ENCODE measurements at regions not wholly inside any gene's neighbourhood (a gene's known extent, or its start where the extent isn't known, plus 50 kb on each side); places are given as distances from the start of the nearest gene placed in this dataset.

DNA sequence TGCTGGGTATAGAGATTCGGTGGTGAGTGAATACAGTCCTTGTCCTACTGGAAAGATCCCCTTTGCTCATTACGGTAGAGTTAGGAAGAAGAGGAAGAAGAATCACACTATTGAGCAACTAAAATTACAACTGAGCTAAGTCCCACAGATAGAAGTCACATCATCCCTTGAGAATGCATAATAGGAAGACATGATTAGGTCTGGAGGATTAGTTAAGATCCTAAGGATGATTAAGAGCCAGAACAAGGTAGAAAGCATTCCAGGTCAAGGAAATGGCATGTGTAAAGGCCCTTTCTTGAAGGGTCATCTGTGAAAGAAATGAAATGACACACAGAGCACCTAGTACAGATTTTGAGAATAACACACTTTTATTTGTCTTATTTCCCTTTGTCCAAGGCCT lies 503.5 kb downstream of the HAPSTR1 start:
- Mint-ChIP-seq H3K4me1 (ENCODE audit: low read depth in 2 of 2) (no peaks in the 10 kb centered on the region), H3K9me3 (peaks cover 0 to 16% of the 10 kb centered on the region in 2 donors), H3K36me3 (ENCODE audit: insufficient read depth) (no peaks in the 10 kb centered on the region), H3K27me3 (no peaks in the 10 kb centered on the region), H3K4me3 (no peak overlapping the region), H3K27ac (no peak overlapping the region)
- ATAC-seq (replicated peaks) (no peak), DNase-seq (no peak)

DNA sequence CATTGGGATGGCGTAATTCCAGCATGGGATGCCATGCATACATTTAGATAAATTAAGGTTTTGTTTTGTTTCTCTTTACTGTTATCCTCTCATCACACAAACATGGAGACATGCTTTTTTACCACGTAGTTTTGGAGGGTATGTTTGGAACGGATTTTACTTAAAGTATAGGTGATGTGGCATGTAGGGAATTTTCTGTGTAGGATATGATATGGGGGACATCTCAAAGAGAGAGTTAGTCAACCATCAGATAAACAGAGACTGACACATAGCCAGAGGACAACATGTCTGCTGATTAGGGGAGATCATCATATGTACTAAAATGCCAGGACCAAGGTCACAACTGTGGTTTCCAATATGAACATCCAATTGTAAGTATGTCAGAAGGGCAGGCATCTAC lies 503.9 kb downstream of the HAPSTR1 start:
- no peaks in the 10 kb centered on the region for H3K27me3 Mint-ChIP-seq
- no peaks in the 10 kb centered on the region for H3K4me1 Mint-ChIP-seq (ENCODE audit: low read depth in 2 of 2)
- peaks cover 0 to 13% of the 10 kb centered on the region in 2 donors for H3K9me3 Mint-ChIP-seq
- ATAC-seq (replicated peaks) (no peak), DNase-seq (no peak)
- H3K36me3 Mint-ChIP-seq (ENCODE audit: insufficient read depth) = no peaks in the 10 kb centered on the region
- no peak overlapping the region for H3K4me3 Mint-ChIP-seq
- no peak overlapping the region for H3K27ac Mint-ChIP-seq

DNA sequence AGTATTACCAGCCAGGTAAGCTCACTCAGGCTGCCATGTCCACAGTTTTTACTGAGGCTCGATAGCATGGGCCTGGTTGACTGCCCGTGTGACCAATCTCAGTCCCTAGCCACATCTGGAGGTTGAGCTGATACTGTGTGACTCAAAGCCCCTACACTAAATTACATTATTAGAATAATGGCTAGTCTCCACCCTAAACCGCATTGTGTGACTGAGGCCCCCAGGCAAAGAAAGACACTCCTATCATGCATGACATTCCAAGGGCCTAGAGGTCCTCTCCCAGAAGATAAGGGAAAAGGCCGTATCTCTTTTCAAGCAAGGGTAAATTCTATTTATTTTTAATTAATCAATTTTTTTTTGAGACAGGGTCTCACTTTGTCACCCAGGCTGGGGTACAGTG lies 505.3 kb downstream of the HAPSTR1 start:
- H3K9me3 Mint-ChIP-seq = peaks cover 0 to 8% of the 10 kb centered on the region in 2 donors
- no peak overlapping the region for H3K27ac Mint-ChIP-seq
- DNase-seq (no peak), ATAC-seq (replicated peaks) (no peak)
- H3K4me1 Mint-ChIP-seq (ENCODE audit: low read depth in 2 of 2) = no peaks in the 10 kb centered on the region
- no peaks in the 10 kb centered on the region for H3K36me3 Mint-ChIP-seq (ENCODE audit: insufficient read depth)
- H3K27me3 Mint-ChIP-seq = no peaks in the 10 kb centered on the region
- H3K4me3 Mint-ChIP-seq = no peak overlapping the region

DNA sequence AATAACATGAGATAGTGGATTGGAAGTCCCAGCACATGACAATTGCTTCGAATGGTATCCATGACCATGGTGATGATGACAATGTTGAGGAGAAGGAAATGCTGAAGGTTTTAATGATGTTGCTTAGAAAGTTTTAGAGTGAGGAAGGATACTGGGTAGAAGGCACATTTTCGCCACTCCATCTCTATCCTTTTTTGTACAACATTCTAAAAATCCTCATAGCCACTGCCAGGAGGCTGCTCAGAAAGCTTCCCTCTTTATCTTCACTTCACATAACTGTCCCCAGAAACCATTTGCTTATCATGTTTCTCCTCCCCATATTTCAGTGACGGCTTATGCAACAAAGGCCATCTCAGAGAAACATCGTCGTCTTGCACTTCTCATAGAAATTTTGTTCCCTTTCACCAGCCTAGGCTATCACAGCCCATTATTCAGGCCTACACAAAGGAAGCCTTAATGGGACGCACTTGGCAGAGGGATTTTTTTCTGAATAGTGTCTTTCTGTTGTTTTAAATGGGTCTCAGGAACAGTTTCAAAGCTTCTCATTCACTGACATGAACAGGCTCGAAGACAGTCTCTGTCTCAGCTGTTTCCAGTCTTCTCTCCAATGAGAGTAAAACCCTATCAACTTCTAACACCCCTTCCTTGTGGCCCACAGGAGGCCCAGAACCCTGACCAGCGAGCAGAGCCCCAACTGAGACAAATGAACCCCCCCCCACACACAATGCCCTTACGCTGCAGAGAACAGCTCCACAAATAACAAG lies 506.7 kb downstream of the HAPSTR1 start:
- no peak for ATAC-seq (replicated peaks)
- no peaks in the 10 kb centered on the region for H3K36me3 Mint-ChIP-seq (ENCODE audit: insufficient read depth)
- no peaks in the 10 kb centered on the region for H3K27me3 Mint-ChIP-seq
- no peaks in the 10 kb centered on the region for H3K4me1 Mint-ChIP-seq (ENCODE audit: low read depth in 2 of 2)
- no peak overlapping the region for H3K27ac Mint-ChIP-seq
- peaks cover 0 to 8% of the 10 kb centered on the region in 2 donors for H3K9me3 Mint-ChIP-seq
- no peak for DNase-seq
- H3K4me3 Mint-ChIP-seq = no peak overlapping the region

DNA sequence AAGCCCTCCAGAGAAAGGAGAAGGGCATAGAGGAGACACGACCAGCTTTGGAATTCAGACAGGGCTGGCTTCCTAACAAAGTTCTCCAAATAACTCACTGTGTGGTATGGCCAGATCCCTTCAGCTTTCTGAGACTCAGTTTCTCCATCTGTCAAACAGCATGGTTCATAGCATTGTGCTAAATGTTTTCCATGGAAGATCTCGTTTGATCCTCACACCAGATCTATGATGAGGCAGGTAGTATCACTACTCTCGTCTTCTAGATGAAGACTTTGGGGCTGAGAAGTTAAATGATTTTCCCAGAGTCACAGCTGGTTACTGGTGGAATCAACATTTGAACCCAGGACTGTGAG lies 507.3 kb downstream of the HAPSTR1 start:
- no peaks in the 10 kb centered on the region for H3K36me3 Mint-ChIP-seq (ENCODE audit: insufficient read depth)
- no peak overlapping the region for H3K4me3 Mint-ChIP-seq
- H3K27ac Mint-ChIP-seq = no peak overlapping the region
- DNase-seq = no peak
- no peaks in the 10 kb centered on the region for H3K4me1 Mint-ChIP-seq (ENCODE audit: low read depth in 2 of 2)
- no peak for ATAC-seq (replicated peaks)
- no peaks in the 10 kb centered on the region for H3K27me3 Mint-ChIP-seq
- H3K9me3 Mint-ChIP-seq = peaks cover 0 to 8% of the 10 kb centered on the region in 2 donors

DNA sequence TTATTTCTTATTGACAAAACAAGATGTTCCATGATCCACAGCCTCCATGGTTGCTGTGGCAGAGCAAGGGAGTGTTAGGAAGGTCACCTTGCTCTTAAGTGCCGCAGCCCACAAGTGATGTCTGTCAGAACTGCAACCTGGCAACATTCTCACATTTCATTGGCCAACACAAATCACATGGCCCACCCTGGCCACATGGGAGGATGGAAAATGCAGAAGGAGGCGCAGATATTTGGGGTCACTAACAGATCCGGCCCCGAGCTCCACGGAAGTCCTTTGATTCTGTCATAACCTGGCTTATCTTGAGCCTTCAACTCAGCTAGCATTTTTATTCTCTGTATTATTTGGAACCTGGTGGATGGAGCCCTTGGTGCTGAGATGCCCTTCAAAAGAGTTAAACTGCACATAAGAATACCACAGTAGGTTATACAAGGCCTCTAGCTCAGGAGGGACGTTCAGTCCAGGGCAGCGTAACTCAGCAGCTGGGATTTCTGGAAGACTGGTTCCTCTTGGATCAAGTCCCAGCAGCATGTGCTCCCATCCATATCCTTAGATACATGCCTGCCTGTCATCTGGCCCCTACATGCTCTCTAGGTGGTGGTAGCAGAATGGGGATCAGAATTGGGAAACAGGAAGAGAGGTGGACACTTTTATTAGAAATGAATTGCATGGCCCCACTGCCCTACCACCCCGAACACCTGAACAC lies 508.1 kb downstream of the HAPSTR1 start:
- DNase-seq = no peak
- H3K27me3 Mint-ChIP-seq = no peaks in the 10 kb centered on the region
- no peak overlapping the region for H3K27ac Mint-ChIP-seq

DNA sequence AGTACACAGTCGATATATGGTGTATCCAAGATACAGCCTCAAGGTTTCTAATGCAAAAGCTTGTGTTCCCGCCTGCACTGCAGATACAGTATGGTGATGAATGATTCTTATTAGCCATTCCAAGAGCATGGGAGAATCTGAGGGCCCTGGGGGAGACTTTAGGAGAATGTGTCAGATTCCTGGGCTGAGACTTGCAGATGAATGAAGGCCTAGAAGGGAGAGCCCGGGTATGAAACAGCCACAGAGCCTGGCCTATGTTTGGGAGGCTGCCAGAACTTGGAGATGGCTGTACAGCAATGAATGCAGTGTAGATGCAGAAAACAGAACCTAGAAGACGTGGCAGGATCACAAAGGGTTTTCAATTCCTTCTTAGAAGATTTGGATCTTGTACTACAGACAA lies 510.7 kb downstream of the HAPSTR1 start:
- no peak for ATAC-seq (replicated peaks)
- DNase-seq = no peak
- Mint-ChIP-seq H3K4me3 (no peak overlapping the region), H3K36me3 (ENCODE audit: insufficient read depth) (no peaks in the 10 kb centered on the region), H3K9me3 (peaks cover 0 to 2% of the 10 kb centered on the region in 2 donors), H3K4me1 (ENCODE audit: low read depth in 2 of 2) (no peaks in the 10 kb centered on the region), H3K27me3 (no peaks in the 10 kb centered on the region), H3K27ac (no peak overlapping the region)

More for the DNA sequence above, 508.1 kb downstream of the HAPSTR1 start:
- Mint-ChIP-seq H3K4me3 (no peak overlapping the region), H3K36me3 (ENCODE audit: insufficient read depth) (no peaks in the 10 kb centered on the region), H3K9me3 (peaks cover 2 to 7% of the 10 kb centered on the region in 2 donors), H3K4me1 (ENCODE audit: low read depth in 2 of 2) (no peaks in the 10 kb centered on the region)
- no peak for ATAC-seq (replicated peaks)

DNA sequence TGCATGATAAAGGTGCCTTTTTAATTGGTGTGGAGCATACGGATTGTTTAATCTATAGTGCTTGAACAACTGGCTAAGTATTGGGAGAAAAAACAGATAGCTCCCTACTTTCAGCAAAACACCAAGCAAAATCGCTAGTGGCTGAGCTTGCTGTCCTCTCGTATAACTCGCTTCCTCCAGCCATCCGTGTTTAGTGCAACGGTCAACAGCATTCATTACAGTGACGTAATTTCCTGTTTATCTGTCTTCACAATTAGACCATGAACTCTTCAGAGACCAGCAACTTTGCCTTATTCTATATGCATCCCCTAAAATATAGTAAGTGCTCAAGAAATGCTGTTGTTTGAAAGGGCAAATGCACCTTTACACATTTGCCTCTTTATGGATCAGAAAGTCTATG lies 511.9 kb downstream of the HAPSTR1 start:
- H3K27me3 Mint-ChIP-seq = no peaks in the 10 kb centered on the region
- no peak overlapping the region for H3K27ac Mint-ChIP-seq
- ATAC-seq (replicated peaks) (no peak), DNase-seq (no peak)
- H3K9me3 Mint-ChIP-seq = peaks cover 0 to 2% of the 10 kb centered on the region in 2 donors
- no peaks in the 10 kb centered on the region for H3K36me3 Mint-ChIP-seq (ENCODE audit: insufficient read depth)
- H3K4me3 Mint-ChIP-seq = no peak overlapping the region
- no peaks in the 10 kb centered on the region for H3K4me1 Mint-ChIP-seq (ENCODE audit: low read depth in 2 of 2)

DNA sequence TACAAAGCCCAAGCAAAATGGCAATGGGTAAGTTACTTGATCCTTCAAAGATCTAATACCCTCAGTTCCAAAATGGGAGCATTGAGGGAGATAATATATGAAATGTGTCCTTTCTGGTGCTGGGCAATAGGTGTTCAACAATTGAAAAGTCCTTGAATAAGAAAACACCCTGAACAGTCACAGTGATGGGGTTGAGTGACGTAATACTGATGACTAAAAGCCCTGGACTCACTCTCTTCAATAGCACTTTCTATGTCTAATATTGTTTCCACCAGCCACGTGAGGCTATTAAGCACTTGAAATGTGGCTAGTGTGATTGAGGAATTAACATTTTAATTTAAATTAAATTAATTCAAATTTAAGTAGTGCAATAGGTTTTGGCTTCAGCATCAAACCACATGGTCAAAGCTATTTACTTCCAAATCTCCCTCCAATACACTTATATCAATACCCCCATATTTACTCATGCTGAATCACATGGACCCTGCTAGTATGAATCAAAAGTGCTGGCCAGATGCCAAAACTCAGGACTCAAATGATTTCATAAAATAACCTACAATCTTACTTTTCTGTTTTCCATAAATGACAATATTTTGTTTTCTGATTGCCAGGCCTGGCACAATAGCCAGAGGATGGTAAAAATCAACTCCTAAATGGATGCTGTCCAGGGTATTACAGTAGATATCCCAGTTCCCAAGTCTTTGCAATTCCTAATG lies 516.2 kb downstream of the HAPSTR1 start:
- Mint-ChIP-seq H3K9me3 (peaks cover 0 to 2% of the 10 kb centered on the region in 2 donors), H3K4me3 (no peak overlapping the region), H3K4me1 (ENCODE audit: low read depth in 2 of 2) (peaks cover 0 to 2% of the 10 kb centered on the region in 2 donors), H3K27me3 (no peaks in the 10 kb centered on the region), H3K27ac (no peak overlapping the region), H3K36me3 (ENCODE audit: insufficient read depth) (no peaks in the 10 kb centered on the region)
- ATAC-seq (replicated peaks) (no peak), DNase-seq (no peak)

DNA sequence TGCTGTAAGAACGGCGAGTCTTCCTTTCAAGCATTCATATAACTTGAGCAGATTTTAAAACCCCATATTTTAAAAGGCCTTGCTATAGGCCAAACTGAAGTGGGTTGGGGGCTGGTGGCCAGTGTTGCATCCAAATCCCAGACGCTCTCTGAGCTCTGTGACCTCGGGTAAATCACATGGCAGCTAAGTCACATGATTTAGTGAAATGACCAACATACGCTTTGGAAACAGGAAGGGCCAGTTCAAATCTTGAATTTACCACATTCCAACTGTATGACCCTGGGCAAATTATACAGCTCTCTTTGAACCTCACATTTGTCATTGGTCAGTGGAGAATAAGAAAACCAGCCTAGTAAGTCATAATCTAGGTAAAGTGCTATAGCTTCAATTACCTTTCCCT lies 519.3 kb downstream of the HAPSTR1 start:
- H3K27ac Mint-ChIP-seq = no peak overlapping the region
- no peaks in the 10 kb centered on the region for H3K27me3 Mint-ChIP-seq
- peaks cover 0 to 2% of the 10 kb centered on the region in 2 donors for H3K4me1 Mint-ChIP-seq (ENCODE audit: low read depth in 2 of 2)
- DNase-seq (no peak), ATAC-seq (replicated peaks) (no peak)
- H3K36me3 Mint-ChIP-seq (ENCODE audit: insufficient read depth) = no peaks in the 10 kb centered on the region
- no peaks in the 10 kb centered on the region for H3K9me3 Mint-ChIP-seq
- no peak overlapping the region for H3K4me3 Mint-ChIP-seq

DNA sequence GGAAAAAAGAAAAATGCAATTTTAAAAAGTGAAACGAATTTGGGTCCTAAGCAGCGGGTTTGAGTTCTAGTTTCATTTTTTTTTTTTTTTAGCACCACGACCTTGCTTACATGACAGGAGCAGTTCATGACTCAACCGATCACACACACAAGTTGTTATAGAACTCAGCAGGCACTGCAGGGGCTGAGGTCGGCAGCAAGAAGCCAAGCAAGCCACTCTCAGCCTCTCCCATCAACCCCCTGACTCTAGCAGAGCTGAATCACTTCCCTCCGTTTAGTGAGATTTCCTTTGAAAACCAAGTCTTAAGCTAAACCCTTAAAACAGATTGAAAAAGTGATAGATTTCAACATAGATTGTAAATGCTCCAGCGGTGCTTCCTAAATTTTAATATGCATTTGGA lies 520.8 kb downstream of the HAPSTR1 start:
- no peaks in the 10 kb centered on the region for H3K27me3 Mint-ChIP-seq
- no peaks in the 10 kb centered on the region for H3K36me3 Mint-ChIP-seq (ENCODE audit: insufficient read depth)
- no peak overlapping the region for H3K4me3 Mint-ChIP-seq
- DNase-seq (no peak), ATAC-seq (replicated peaks) (no peak)
- H3K9me3 Mint-ChIP-seq = no peaks in the 10 kb centered on the region
- no peak overlapping the region for H3K27ac Mint-ChIP-seq
- H3K4me1 Mint-ChIP-seq (ENCODE audit: low read depth in 2 of 2) = peaks cover 0 to 2% of the 10 kb centered on the region in 2 donors

DNA sequence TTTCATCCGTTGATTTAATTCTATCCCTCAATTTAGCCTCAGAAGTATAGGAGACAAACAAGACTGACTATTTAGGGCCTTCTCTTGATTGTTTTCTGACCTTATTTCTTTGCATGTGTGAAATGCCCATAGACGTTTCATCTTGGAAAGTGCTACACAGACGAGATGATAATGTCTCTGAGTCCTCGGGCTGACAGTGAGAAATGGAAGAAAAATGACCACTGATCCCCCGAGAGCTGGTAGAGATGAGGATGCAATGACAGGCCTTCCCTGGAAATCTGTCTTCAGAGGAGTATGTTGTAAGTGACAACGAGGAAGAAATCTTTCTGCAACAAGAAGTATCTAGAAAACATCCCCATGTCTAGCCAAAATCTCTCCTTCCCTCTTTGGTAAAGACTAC lies 522.9 kb downstream of the HAPSTR1 start:
- peaks cover 0 to 2% of the 10 kb centered on the region in 2 donors for H3K4me1 Mint-ChIP-seq (ENCODE audit: low read depth in 2 of 2)
- H3K36me3 Mint-ChIP-seq (ENCODE audit: insufficient read depth) = no peaks in the 10 kb centered on the region
- no peak overlapping the region for H3K4me3 Mint-ChIP-seq
- no peaks in the 10 kb centered on the region for H3K27me3 Mint-ChIP-seq
- H3K9me3 Mint-ChIP-seq = no peaks in the 10 kb centered on the region
- ATAC-seq (replicated peaks) = no peak
- no peak for DNase-seq
- no peak overlapping the region for H3K27ac Mint-ChIP-seq

DNA sequence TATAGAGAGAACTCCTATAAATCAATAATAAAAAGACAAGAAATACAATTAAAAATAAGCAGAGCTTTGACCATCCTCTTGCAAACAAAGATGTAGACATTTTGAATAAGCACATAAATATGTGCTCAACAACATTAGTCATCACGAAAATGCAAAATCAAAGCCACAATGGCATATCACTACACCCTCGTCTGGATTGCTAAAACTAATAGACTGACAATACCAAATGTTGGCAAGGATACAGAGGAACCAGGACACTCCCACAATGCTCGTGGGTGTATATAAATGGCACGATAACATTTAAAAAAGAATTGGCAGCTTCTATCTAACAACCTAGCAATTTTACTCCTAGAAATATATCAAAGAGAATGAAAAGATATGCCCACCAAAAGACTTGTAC lies 530.8 kb downstream of the HAPSTR1 start:
- no peak overlapping the region for H3K27ac Mint-ChIP-seq
- H3K9me3 Mint-ChIP-seq = peaks cover 0 to 2% of the 10 kb centered on the region in 2 donors
- no peak overlapping the region for H3K4me3 Mint-ChIP-seq
- H3K4me1 Mint-ChIP-seq (ENCODE audit: low read depth in 2 of 2) = no peaks in the 10 kb centered on the region
- no peak for ATAC-seq (replicated peaks)
- no peak for DNase-seq
- H3K36me3 Mint-ChIP-seq (ENCODE audit: insufficient read depth) = no peaks in the 10 kb centered on the region
- no peaks in the 10 kb centered on the region for H3K27me3 Mint-ChIP-seq

DNA sequence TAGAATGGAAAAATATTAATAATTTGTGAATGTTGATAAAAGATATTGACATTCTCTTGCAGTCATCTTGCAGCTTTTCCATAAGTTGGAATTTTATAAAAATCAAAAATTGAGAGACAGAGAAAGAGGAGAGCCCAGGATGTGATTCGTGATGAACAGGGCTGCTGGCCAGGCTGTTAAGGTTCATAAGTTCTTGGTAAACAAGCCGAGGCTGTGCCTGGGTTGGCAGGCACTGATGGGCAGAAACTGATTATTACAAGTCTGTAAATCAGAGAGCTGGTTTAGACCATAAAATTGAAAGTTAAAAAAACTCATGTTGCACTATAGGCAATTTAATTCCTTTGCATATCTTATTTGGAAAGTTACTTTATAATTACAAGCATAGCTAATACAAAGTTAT lies 533.7 kb downstream of the HAPSTR1 start:
- no peaks in the 10 kb centered on the region for H3K27me3 Mint-ChIP-seq
- DNase-seq (no peak), ATAC-seq (replicated peaks) (no peak)
- H3K4me3 Mint-ChIP-seq = no peak overlapping the region
- no peaks in the 10 kb centered on the region for H3K4me1 Mint-ChIP-seq (ENCODE audit: low read depth in 2 of 2)
- no peaks in the 10 kb centered on the region for H3K36me3 Mint-ChIP-seq (ENCODE audit: insufficient read depth)
- H3K27ac Mint-ChIP-seq = no peak overlapping the region
- peaks cover 0 to 2% of the 10 kb centered on the region in 2 donors for H3K9me3 Mint-ChIP-seq
